Thymus (tissue), 11 donors: ENCODE measurements at regions not wholly inside any gene's neighbourhood (a gene's known extent, or its start where the extent isn't known, plus 50 kb on each side); places are given as distances from the start of the nearest gene placed in this dataset.

ENCODE experiments used
- DNase-seq, 9 donors: peaks; one replicate each; pipeline ENCODE4 v3.0.0-alpha.2; 2013; ENCODE audit warnings: low spot score in 9 of 9, low read depth in 6 of 9, missing footprints in 1 of 9
- H3K27ac ChIP-seq, 2 donors: one replicate each; pipeline ENCODE4 v1.5.1; 2013; ENCODE audit warnings: control low read depth in 1 of 2, low read depth in 1 of 2, low read length in 1 of 2, mild to moderate bottlenecking in 1 of 2, moderate library complexity in 1 of 2
- H3K27me3 ChIP-seq, 2 donors: one replicate each; pipeline ENCODE4 v1.5.1; 2013; ENCODE audit warnings: low read length in 1 of 2; ENCODE audit not compliant: control insufficient read depth in 2 of 2, insufficient read depth in 1 of 2
- H3K36me3 ChIP-seq, 2 donors: one replicate each; pipeline ENCODE4 v1.5.1; 2013; ENCODE audit warnings: low read length in 1 of 2, mild to moderate bottlenecking in 1 of 2, moderate library complexity in 1 of 2; ENCODE audit not compliant: control insufficient read depth in 2 of 2, insufficient read depth in 2 of 2
- H3K4me1 ChIP-seq, 2 donors: one replicate each; pipeline ENCODE4 v1.5.1; 2013; ENCODE audit warnings: low read length in 2 of 2; ENCODE audit not compliant: control insufficient read depth in 2 of 2, insufficient read depth in 2 of 2
- H3K4me3 ChIP-seq, 2 donors: one replicate each; pipeline ENCODE4 v1.5.1; 2013; ENCODE audit warnings: low read length in 2 of 2, control low read depth in 1 of 2, mild to moderate bottlenecking in 1 of 2
- H3K9me3 ChIP-seq, 2 donors: one replicate each; pipeline ENCODE4 v1.5.1; 2013; ENCODE audit warnings: low read length in 1 of 2, mild to moderate bottlenecking in 1 of 2; ENCODE audit not compliant: control insufficient read depth in 2 of 2, insufficient read depth in 1 of 2
- WGBS: extraction: QIAGEN DNeasy Blood & Tissue Kit; methylation state at CpG from one replicate; pipeline ENCODE4 v1.1.7; 2013; 5-methylcytosine and 5-hydroxymethylcytosine counted together
- donor health status: healthy.

GRCh38 chr1:229105822-229106525, 164.9 kb upstream of the RAB4A start:
- no peaks in the 10 kb centered on the region for H3K27me3 ChIP-seq
- no peak overlapping the region for H3K4me3 ChIP-seq
- no peak overlapping the region for H3K27ac ChIP-seq
- peaks cover 0 to 6% of the 10 kb centered on the region in 2 donors for H3K9me3 ChIP-seq
- DNase-seq = no peak
- 97% methylated on average over 11 of the region's 11 CpGs for WGBS
- no peaks in the 10 kb centered on the region for H3K36me3 ChIP-seq
- peaks cover 19 to 49% of the 10 kb centered on the region in 2 donors for H3K4me1 ChIP-seq

- peaks cover 19 to 50% of the 10 kb centered on the region in 2 donors for H3K4me1 ChIP-seq
- peak overlapping the region in 1 of 2 donors; percentile 29 for H3K27ac ChIP-seq
- H3K4me3 ChIP-seq = no peak overlapping the region
- 54% methylated on average over 7 of the region's 7 CpGs for WGBS
- no peaks in the 10 kb centered on the region for H3K36me3 ChIP-seq
- H3K9me3 ChIP-seq = peaks cover 0 to 6% of the 10 kb centered on the region in 2 donors
- DNase-seq = peak in 4 of 9 donors; percentile 40 to 70 (median 50)
- no peaks in the 10 kb centered on the region for H3K27me3 ChIP-seq
Measured at GRCh38 chr1:229106526-229107125, 164.3 kb upstream of the RAB4A start.

- peaks cover 19 to 53% of the 10 kb centered on the region in 2 donors for H3K4me1 ChIP-seq
- H3K27me3 ChIP-seq = no peaks in the 10 kb centered on the region
- no peak for DNase-seq
- H3K4me3 ChIP-seq = no peak overlapping the region
- no peaks in the 10 kb centered on the region for H3K36me3 ChIP-seq
- peak overlapping the region in 1 of 2 donors; percentile 15 for H3K27ac ChIP-seq
- H3K9me3 ChIP-seq = peaks cover 0 to 6% of the 10 kb centered on the region in 2 donors
- WGBS = 96% methylated on average over 6 of the region's 6 CpGs
Measured at GRCh38 chr1:229107304-229107815, 163.6 kb upstream of the RAB4A start.

GRCh38 chr1:229107972-229108371, 162.9 kb upstream of the RAB4A start:
- peaks cover 19 to 53% of the 10 kb centered on the region in 2 donors for H3K4me1 ChIP-seq
- no peaks in the 10 kb centered on the region for H3K36me3 ChIP-seq
- H3K4me3 ChIP-seq = no peak overlapping the region
- H3K9me3 ChIP-seq = peaks cover 0 to 6% of the 10 kb centered on the region in 2 donors
- 92% methylated on average over 2 of the region's 2 CpGs for WGBS
- DNase-seq = no peak
- H3K27ac ChIP-seq = no peak overlapping the region
- no peaks in the 10 kb centered on the region for H3K27me3 ChIP-seq

- H3K27ac ChIP-seq = no peak overlapping the region
- H3K27me3 ChIP-seq = no peaks in the 10 kb centered on the region
- peaks cover 0 to 6% of the 10 kb centered on the region in 2 donors for H3K9me3 ChIP-seq
- DNase-seq = no peak
- H3K4me3 ChIP-seq = no peak overlapping the region
- peaks cover 19 to 55% of the 10 kb centered on the region in 2 donors for H3K4me1 ChIP-seq
- 97% methylated on average over 10 of the region's 10 CpGs for WGBS
- no peaks in the 10 kb centered on the region for H3K36me3 ChIP-seq
Measured at GRCh38 chr1:229108598-229109201, 162.2 kb upstream of the RAB4A start.

GRCh38 chr1:229109320-229109761, 161.6 kb upstream of the RAB4A start:
- peaks cover 19 to 60% of the 10 kb centered on the region in 2 donors for H3K4me1 ChIP-seq
- H3K27me3 ChIP-seq = no peaks in the 10 kb centered on the region
- DNase-seq = no peak
- no peak overlapping the region for H3K4me3 ChIP-seq
- no peaks in the 10 kb centered on the region for H3K36me3 ChIP-seq
- whole genome bisulfite sequencing = 91% methylated on average over 5 of the region's 5 CpGs
- peaks cover 0 to 4% of the 10 kb centered on the region in 2 donors for H3K9me3 ChIP-seq
- no peak overlapping the region for H3K27ac ChIP-seq

- Histone ChIP-seq H3K36me3 (no peaks in the 10 kb centered on the region), H3K9me3 (no peaks in the 10 kb centered on the region), H3K4me1 (peaks cover 16 to 56% of the 10 kb centered on the region in 2 donors), H3K27ac (no peak overlapping the region), H3K4me3 (no peak overlapping the region), H3K27me3 (no peaks in the 10 kb centered on the region)
- 96% methylated on average over 1 of the region's 1 CpG for WGBS
- no peak for DNase-seq
Measured at GRCh38 chr1:229110986-229111385, 159.9 kb upstream of the RAB4A start.

- Histone ChIP-seq H3K4me1 (peaks cover 8 to 50% of the 10 kb centered on the region in 2 donors), H3K9me3 (no peaks in the 10 kb centered on the region), H3K4me3 (no peak overlapping the region), H3K36me3 (no peaks in the 10 kb centered on the region), H3K27me3 (no peaks in the 10 kb centered on the region), H3K27ac (no peak overlapping the region)
- no peak for DNase-seq
- 97% methylated on average over 6 of the region's 6 CpGs for WGBS
Measured at GRCh38 chr1:229111703-229112319, 159.1 kb upstream of the RAB4A start.
